Mucosa of descending colon (tissue), 3 donors: ENCODE measurements at regions not wholly inside any gene's neighbourhood (a gene's known extent, or its start where the extent isn't known, plus 50 kb on each side); places are given as distances from the start of the nearest gene placed in this dataset.
A peak's percentile ranks its signal among the peaks of the same experiment; 100 is the strongest.

ENCODE experiments used
- ATAC-seq: fragments of 200-7000 bp; cut with Tn5 transposase; one replicate; pipeline ENCODE4 v1.9.1; 2020; ENCODE audit warnings: mild to moderate bottlenecking, moderate library complexity
- DNase-seq, 3 donors: peaks; one replicate each; pipeline ENCODE4 v3.0.0-alpha.2; 2020
- H3K36me3 ChIP-seq: fragments of 200-600 bp; one replicate; pipeline ENCODE4 v1.8.0; 2021; ENCODE audit warnings: low read depth, mild to moderate bottlenecking
- H3K4me1 ChIP-seq: fragments of 200-600 bp; one replicate; pipeline ENCODE4 v1.8.0; 2021; ENCODE audit warnings: low read depth, mild to moderate bottlenecking
- H3K4me3 ChIP-seq: fragments of 200-600 bp; one replicate; pipeline ENCODE4 v1.8.0; 2021; ENCODE audit warnings: mild to moderate bottlenecking
- H3K9me3 ChIP-seq: fragments of 200-600 bp; one replicate; pipeline ENCODE4 v1.8.0; 2021; ENCODE audit warnings: mild to moderate bottlenecking
- CTCF ChIP-seq: fragments of 200-600 bp; IDR thresholded peaks from one replicate; pipeline ENCODE4 v1.8.0; 2022; ENCODE audit warnings: antibody characterized with exemption, mild to moderate bottlenecking
- intact Hi-C, 2 donors: fragments of 100-400 bp; cut with DNase I in 1 of 2; cut with micrococcal nuclease in 1 of 2; formaldehyde crosslinking; loops; one replicate each; pipeline versions ENCODE4 v1.11.0 to v1.11.1; 2022; cut with DNase I, micrococcal nuclease
- donor health status: DM: no; HTN: no; CAD: no; lungs with moderate emphysema.
- donor health status: DM: no; HTN: no; CAD: no.
- donor health status: DM: no; HTN: yes; CAD: no.

- no peak for DNase-seq
- Histone ChIP-seq H3K4me3 (no peak overlapping the region), H3K4me1 (no peaks in the 10 kb centered on the region), H3K9me3 (no peaks in the 10 kb centered on the region), H3K36me3 (no peaks in the 10 kb centered on the region)
- intact Hi-C loops: no loop called here
- peak; percentile 70 for ATAC-seq
- no peak for TF ChIP-seq CTCF
Observed at GRCh38 chr22:22408731-22409696, 99.5 kb downstream of the ZNF280B start.

GRCh38 chr22:22410121-22410520 lies 98.4 kb downstream of the ZNF280B start:
- ATAC-seq (peak; percentile 61), DNase-seq (peak; percentile 18 to 72 (median 43))
- intact Hi-C loops: no loop called here
- Histone ChIP-seq H3K36me3 (no peaks in the 10 kb centered on the region), H3K4me3 (no peak overlapping the region), H3K9me3 (no peaks in the 10 kb centered on the region), H3K4me1 (no peaks in the 10 kb centered on the region)
- no peak for TF ChIP-seq CTCF

GRCh38 chr22:22410677-22411076 lies 97.9 kb downstream of the ZNF280B start:
- TF ChIP-seq CTCF: no peak
- intact Hi-C loops: no loop called here
- H3K36me3 ChIP-seq: no peaks in the 10 kb centered on the region
- H3K4me3 ChIP-seq: no peak overlapping the region
- DNase-seq (no peak), ATAC-seq (no peak)
- no peaks in the 10 kb centered on the region for H3K4me1 ChIP-seq
- no peaks in the 10 kb centered on the region for H3K9me3 ChIP-seq

GRCh38 chr22:22414266-22414665 lies 94.3 kb downstream of the ZNF280B start:
- Histone ChIP-seq H3K9me3 (no peaks in the 10 kb centered on the region), H3K36me3 (no peaks in the 10 kb centered on the region), H3K4me1 (no peaks in the 10 kb centered on the region), H3K4me3 (no peak overlapping the region)
- no peak for DNase-seq
- intact Hi-C loops: no loop called here
- TF ChIP-seq CTCF: no peak
- no peak for ATAC-seq

- H3K9me3 ChIP-seq: no peaks in the 10 kb centered on the region
- no peaks in the 10 kb centered on the region for H3K4me1 ChIP-seq
- no peak for ATAC-seq
- intact Hi-C loops: no loop called here
- no peak for TF ChIP-seq CTCF
- no peaks in the 10 kb centered on the region for H3K36me3 ChIP-seq
- H3K4me3 ChIP-seq: no peak overlapping the region
- no peak for DNase-seq
Observed at GRCh38 chr22:22417495-22418162, 90.9 kb downstream of the ZNF280B start.
